ENCODE measurements at regions not wholly inside any gene's neighbourhood (a gene's known extent, or its start where the extent isn't known, plus 50 kb on each side); places are given as distances from the start of the nearest gene placed in this dataset.

DNA sequence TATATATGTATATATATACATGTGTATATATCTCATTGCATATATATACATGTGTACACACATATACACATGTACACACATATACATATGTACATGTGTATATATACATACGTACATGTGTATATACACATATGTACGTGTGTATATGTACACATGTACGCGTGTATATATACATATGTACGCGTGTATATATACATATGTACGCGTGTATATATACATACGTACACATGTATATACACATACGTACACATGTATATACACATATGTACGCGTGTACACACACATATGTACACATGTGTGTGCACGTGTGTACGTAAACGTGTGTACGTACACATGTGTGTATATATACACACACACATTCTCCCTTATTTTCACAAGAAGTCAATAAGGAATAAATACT lies 141.6 kb upstream of the TMCC3 start:
- H3K4me3 ChIP-seq (ENCODE audit: low read depth, low read length): no peak overlapping the region
- DNase-seq (ENCODE audit: low read depth): no peak

DNA sequence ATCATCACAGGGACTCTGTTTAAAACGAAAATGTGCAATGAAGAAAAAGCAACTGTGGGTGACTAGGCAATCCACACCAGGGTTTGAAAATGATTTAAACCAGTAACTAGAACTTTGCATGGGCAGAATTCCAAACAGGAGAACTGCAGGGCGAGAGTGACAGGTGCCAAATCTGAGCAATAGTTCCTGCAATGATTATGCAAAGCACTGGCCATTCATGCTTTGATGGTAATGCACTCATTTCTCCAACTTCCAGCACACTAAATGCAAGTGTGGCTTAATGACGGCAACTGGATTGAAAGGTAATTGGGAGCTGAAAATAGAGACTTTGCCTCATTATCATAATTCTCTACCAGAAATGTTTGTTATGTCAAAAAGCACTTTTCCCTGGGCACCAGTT lies 140.5 kb upstream of the TMCC3 start:
- DNase-seq (ENCODE audit: low read depth): no peak
- H3K4me3 ChIP-seq (ENCODE audit: low read depth, low read length): no peak overlapping the region

GRCh38 chr12:94790370-94790769 lies 140.0 kb upstream of the TMCC3 start:
- H3K4me3 ChIP-seq (ENCODE audit: low read depth, low read length): no peak overlapping the region
- no peak for DNase-seq (ENCODE audit: low read depth)

DNA sequence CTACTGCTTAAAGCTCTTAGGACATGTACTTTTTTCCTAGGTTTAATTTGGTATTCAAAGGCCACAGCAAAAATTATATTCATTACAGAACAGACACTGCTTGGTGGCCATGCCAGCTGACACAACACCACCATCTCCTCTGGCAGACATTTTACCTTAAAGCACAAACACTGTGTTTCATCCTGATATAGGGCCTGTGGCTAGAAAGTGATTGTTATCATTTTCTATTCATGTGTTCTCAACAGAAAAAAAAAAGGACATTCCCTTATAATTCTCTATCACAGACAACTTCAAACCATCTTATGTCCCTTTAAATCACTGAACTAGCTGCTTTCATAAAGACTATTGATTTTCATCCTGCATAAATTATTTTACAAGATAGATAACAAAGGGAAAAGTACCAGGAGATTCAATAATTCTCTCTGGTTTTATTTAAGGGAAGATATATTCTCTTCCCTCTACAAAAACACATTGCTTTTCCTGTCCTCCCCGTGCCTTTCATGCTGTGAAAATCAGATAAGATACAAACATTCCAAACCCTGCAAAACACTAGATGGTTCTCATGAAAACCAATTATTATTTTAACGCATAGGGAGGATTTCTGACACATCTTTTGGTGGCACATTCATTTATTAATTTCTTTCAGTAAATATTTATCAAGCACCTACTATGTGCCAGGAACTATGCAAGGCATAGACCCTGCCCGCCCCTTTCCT lies 139.3 kb upstream of the TMCC3 start:
- no peak overlapping the region for H3K4me3 ChIP-seq (ENCODE audit: low read depth, low read length)
- no peak for DNase-seq (ENCODE audit: low read depth)

GRCh38 chr12:94788298-94788697 lies 137.9 kb upstream of the TMCC3 start:
- H3K4me3 ChIP-seq (ENCODE audit: low read depth, low read length): no peak overlapping the region
- no peak for DNase-seq (ENCODE audit: low read depth)

DNA sequence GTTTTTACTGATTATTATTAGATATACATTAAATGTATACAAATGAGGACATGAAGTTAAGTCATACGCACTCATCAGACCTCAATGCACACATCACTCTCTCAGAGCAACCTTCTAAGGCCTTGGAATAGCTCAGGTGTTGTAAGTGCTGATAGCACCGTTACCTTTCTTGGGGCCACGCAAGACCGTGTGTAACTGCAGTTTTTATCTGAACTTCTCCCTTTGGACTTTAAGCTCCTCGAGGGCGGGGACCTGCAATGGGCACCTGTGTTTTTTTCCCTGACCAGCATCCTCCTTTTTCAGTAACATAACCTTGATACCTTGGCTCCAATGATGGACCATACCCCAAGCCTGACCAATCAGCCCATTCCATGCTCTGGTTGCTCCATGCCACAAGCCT lies 136.5 kb upstream of the TMCC3 start:
- no peak for DNase-seq (ENCODE audit: low read depth)

DNA sequence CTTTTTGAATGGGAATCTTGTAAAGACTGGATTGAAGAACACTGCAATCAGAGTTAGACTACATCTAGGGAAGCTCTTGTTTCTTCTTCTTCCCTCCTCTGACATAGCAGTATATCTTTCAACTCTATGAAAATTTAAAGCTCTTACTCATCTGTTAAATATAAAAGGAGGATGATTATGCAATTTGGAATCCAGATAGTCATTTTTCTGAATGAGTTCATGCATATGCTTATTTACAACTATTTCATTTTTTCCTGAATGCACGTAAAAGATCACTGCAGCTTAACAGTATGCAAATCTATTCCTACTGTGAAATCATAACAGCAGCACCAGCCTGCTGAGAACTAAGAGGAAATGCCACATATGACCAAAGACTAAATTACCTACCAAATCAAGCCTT lies 133.5 kb upstream of the TMCC3 start:
- no peak for DNase-seq (ENCODE audit: low read depth)
- H3K4me3 ChIP-seq (ENCODE audit: low read depth, low read length): no peak overlapping the region

More for the DNA sequence above, 136.5 kb upstream of the TMCC3 start:
- no peak overlapping the region for H3K4me3 ChIP-seq (ENCODE audit: low read depth, low read length)

DNA sequence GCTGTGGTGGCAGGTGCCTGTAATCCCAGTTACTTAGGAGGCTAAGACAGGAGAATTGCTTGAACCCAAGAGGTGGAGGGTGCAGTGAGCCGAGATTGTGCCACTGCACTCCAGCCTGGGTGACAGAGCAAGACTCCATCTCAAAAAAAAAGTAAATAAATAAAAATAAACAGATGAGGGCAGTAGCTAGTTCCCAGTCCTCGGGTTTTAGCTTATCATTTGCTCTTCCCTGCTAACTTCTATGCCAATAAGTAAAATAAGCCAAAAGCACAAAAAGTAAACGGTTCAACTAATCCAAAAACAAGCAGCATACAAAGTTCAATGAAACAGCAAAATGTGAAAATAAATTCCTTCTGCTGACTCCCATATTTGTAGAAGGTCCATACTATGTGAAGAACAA lies 133.0 kb upstream of the TMCC3 start:
- no peak for DNase-seq (ENCODE audit: low read depth)
- no peak overlapping the region for H3K4me3 ChIP-seq (ENCODE audit: low read depth, low read length)

GRCh38 chr12:94781835-94782234 lies 131.5 kb upstream of the TMCC3 start:
- no peak for DNase-seq (ENCODE audit: low read depth)
- no peak overlapping the region for H3K4me3 ChIP-seq (ENCODE audit: low read depth, low read length)

GRCh38 chr12:94779485-94779884 lies 129.1 kb upstream of the TMCC3 start:
- H3K4me3 ChIP-seq (ENCODE audit: low read depth, low read length): no peak overlapping the region
- DNase-seq (ENCODE audit: low read depth): peak; percentile 65

GRCh38 chr12:94777936-94778335 lies 127.6 kb upstream of the TMCC3 start:
- no peak for DNase-seq (ENCODE audit: low read depth)
- H3K4me3 ChIP-seq (ENCODE audit: low read depth, low read length): no peak overlapping the region

- no peak for DNase-seq (ENCODE audit: low read depth)
- H3K4me3 ChIP-seq (ENCODE audit: low read depth, low read length): no peak overlapping the region
These were observed 125.4 kb upstream of the TMCC3 start for GRCh38 chr12:94775710-94776109.

GRCh38 chr12:94771741-94772140 lies 121.4 kb upstream of the TMCC3 start:
- DNase-seq (ENCODE audit: low read depth): no peak
- no peak overlapping the region for H3K4me3 ChIP-seq (ENCODE audit: low read depth, low read length)

GRCh38 chr12:94771199-94771598 lies 120.8 kb upstream of the TMCC3 start:
- no peak for DNase-seq (ENCODE audit: low read depth)
- H3K4me3 ChIP-seq (ENCODE audit: low read depth, low read length): no peak overlapping the region

- DNase-seq (ENCODE audit: low read depth): no peak
- no peak overlapping the region for H3K4me3 ChIP-seq (ENCODE audit: low read depth, low read length)
These were observed 120.4 kb upstream of the TMCC3 start for GRCh38 chr12:94770791-94771190.

DNA sequence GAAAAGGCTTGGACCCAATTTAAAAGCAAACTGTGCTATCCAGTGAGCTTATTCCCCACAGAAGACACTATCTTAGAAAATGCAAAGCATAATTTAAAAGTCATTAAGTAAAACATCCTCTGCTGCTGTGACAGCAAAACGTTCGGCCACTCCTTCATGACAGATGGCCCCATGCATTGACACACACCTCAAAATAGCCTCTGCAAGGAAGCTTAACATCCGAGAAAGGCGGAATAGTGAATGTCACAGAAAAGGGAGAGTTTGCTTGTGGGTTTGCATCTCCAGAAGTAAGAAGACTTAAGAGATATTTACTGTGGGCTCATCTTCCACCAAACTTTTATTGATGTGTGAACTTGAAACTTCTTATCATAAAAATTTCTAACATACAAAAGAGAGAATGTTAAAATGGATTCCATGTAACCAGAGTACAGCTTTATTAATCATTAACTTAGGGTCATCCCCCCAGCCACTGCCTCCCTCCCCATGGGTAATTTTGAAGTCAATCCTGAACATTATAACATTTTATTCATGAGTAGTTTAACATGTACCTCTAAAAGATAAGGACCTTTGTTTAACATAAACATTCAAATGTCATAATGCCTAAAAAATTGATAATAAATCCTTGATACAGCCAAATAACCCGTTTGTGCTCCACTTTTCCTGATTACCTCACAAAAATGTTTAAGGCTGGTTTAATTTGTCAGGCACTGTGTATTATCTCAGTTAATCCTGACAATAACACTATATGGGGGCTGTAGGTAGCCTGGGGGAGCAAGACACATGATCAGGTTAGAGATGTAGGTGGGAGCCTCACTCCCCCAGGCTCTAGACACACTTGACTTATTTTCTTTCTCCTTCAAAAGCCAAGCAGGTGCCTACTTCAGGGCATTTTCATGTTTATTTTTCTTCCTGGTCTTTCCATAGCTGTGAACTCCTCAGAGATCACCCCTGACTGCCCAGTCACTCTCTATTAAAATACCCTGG lies 119.7 kb upstream of the TMCC3 start:
- no peak for DNase-seq (ENCODE audit: low read depth)
- H3K4me3 ChIP-seq (ENCODE audit: low read depth, low read length): no peak overlapping the region

DNA sequence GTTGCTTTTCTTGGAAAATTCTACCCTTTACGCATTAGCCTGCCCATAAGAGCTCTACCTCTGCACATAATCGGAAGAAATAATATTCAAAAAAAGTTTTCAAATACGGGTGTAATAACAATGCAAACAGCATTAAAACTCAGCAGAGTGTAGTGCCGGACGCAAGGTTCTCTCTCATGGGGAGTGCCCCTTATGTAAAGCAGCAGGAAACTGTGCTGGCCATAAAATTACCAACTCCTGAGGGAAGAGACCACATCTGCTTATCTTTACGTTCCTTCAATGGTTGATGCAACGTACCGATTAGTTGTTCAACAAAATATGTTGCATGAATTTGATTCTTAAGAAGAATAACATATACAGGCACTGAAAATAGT lies 118.7 kb upstream of the TMCC3 start:
- DNase-seq (ENCODE audit: low read depth): no peak
- no peak overlapping the region for H3K4me3 ChIP-seq (ENCODE audit: low read depth, low read length)

GRCh38 chr12:94768398-94769046 lies 118.2 kb upstream of the TMCC3 start:
- DNase-seq (ENCODE audit: low read depth): no peak
- H3K4me3 ChIP-seq (ENCODE audit: low read depth, low read length): no peak overlapping the region

DNA sequence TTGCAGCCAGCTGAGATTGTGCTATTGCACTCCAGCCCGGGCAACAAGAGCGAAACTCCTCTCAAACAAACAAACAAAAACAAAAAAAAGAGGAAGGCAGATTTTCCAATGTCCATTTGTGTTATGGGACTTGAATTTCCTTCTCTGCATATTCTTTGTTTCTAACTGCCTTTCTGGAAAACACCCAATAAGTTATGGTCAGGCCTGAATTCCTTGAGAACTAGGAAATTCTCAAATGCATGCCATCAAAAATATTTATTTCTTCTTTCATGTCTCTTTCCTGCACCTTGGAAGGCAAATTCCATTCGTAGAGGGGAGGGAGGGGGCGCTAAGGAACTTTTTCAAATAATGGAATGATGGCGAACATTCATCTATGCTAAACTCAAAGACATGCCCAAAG lies 117.6 kb upstream of the TMCC3 start:
- H3K4me3 ChIP-seq (ENCODE audit: low read depth, low read length): no peak overlapping the region
- DNase-seq (ENCODE audit: low read depth): no peak

GRCh38 chr12:94766397-94766796 lies 116.0 kb upstream of the TMCC3 start:
- no peak overlapping the region for H3K4me3 ChIP-seq (ENCODE audit: low read depth, low read length)
- DNase-seq (ENCODE audit: low read depth): no peak
